ENCODE measurements at regions not wholly inside any gene's neighbourhood (a gene's known extent, or its start where the extent isn't known, plus 50 kb on each side); places are given as distances from the start of the nearest gene placed in this dataset.
"Not testable (repeated sequence)": the region's sequence is repeated elsewhere in the genome, so short reads cannot be mapped to it uniquely, and the experiment has no call there.

DNA sequence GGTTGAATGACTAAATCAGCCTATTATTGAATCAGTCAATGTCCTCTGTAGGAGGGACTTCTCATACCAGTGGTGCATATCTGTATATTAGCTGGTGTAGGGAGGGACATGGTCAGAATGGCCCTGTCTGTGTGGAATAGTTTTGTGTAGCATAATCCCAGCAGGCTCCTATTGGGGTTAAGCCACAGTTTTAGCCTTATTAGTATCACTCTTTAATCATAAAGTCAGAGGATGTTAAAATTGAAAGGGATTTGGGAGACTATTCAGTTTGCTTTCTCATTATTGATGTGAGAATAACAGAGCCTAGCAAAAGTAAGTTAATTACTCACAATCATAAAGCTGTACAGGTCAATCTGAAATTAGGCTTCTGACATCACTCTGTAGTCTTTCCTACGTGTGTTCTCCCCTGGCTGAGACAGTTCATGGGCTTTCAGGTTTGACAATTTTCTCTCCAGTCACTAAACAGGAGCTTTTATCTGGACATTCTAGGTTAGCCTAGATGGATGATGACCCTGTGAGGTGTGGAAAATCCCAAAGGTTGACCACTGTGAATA, 99.2 kb upstream of the ERV3-1 start:
- TF ChIP-seq, protein P1, sequence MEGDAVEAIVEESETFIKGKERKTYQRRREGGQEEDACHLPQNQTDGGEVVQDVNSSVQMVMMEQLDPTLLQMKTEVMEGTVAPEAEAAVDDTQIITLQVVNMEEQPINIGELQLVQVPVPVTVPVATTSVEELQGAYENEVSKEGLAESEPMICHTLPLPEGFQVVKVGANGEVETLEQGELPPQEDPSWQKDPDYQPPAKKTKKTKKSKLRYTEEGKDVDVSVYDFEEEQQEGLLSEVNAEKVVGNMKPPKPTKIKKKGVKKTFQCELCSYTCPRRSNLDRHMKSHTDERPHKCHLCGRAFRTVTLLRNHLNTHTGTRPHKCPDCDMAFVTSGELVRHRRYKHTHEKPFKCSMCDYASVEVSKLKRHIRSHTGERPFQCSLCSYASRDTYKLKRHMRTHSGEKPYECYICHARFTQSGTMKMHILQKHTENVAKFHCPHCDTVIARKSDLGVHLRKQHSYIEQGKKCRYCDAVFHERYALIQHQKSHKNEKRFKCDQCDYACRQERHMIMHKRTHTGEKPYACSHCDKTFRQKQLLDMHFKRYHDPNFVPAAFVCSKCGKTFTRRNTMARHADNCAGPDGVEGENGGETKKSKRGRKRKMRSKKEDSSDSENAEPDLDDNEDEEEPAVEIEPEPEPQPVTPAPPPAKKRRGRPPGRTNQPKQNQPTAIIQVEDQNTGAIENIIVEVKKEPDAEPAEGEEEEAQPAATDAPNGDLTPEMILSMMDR (conservative IDR thresholded peaks at IDR 0.05 in 1 of 2, IDR thresholded peaks at IDR 0.05 in 1 of 2; ENCODE audit: extremely low read depth in 1 of 2, insufficient read depth in 1 of 2, low read depth in 1 of 2, low read length in 2 of 2): not testable (repeated sequence)
- TF ChIP-seq EZH2 (IDR thresholded peaks at IDR 0.05; ENCODE audit: borderline replicate concordance, low read length): not testable (repeated sequence)

All from mammary epithelial cell (primary cell).